RWPE2 (cell line): ENCODE measurements at regions not wholly inside any gene's neighbourhood (a gene's known extent, or its start where the extent isn't known, plus 50 kb on each side); places are given as distances from the start of the nearest gene placed in this dataset.
"Not testable (repeated sequence)": the region's sequence is repeated elsewhere in the genome, so short reads cannot be mapped to it uniquely, and the experiment has no call there.

ENCODE experiments used
- ATAC-seq: fragments of 200-7000 bp; cut with Tn5 transposase; 3 replicates; pipeline ENCODE4 v1.9.1; 2021; ENCODE audit warnings: low read depth
- DNase-seq: peaks from one replicate; pipeline ENCODE4 v3.0.0-alpha.2; 2020; ENCODE audit warnings: low spot score
- H3K27ac ChIP-seq: fragments of 450-650 bp; 2 replicates; pipeline ENCODE4 v1.5.1; 2017; ENCODE audit warnings: mild to moderate bottlenecking; ENCODE audit not compliant: poor library complexity, severe bottlenecking
- H3K27me3 ChIP-seq: fragments of 250-450 bp; sonication (Bioruptor Pico); 2 replicates; pipeline ENCODE4 v1.5.1; 2021; ENCODE audit warnings: mild to moderate bottlenecking, moderate library complexity; ENCODE audit not compliant: insufficient read depth, poor library complexity, severe bottlenecking
- H3K36me3 ChIP-seq: fragments of 250-450 bp; sonication (Bioruptor Pico); 2 replicates; pipeline ENCODE4 v1.5.1; 2020; ENCODE audit warnings: low read depth, mild to moderate bottlenecking, moderate library complexity
- H3K4me1 ChIP-seq: fragments of 250-450 bp; sonication (Bioruptor Pico); 2 replicates; pipeline ENCODE4 v1.5.1; 2021; ENCODE audit warnings: mild to moderate bottlenecking, moderate library complexity; ENCODE audit not compliant: insufficient read depth, poor library complexity, severe bottlenecking
- H3K4me3 ChIP-seq: fragments of 250-450 bp; sonication (Bioruptor Pico); 2 replicates; pipeline ENCODE4 v1.5.1; 2021; ENCODE audit warnings: mild to moderate bottlenecking, moderate library complexity; ENCODE audit not compliant: severe bottlenecking
- H3K9me3 ChIP-seq: fragments of 250-450 bp; sonication (Bioruptor Pico); 2 replicates; pipeline ENCODE4 v1.5.1; 2021; ENCODE audit warnings: mild to moderate bottlenecking, moderate library complexity; ENCODE audit not compliant: severe bottlenecking
- CTCF ChIP-seq: fragments of 450-650 bp; IDR thresholded peaks from one replicate; pipeline ENCODE4 v1.5.1; 2017; ENCODE audit warnings: mild to moderate bottlenecking, moderate library complexity; ENCODE audit not compliant: poor library complexity, severe bottlenecking

GRCh38 chr2:219871351-219871750, 243.9 kb downstream of the SLC4A3 start:
- Histone ChIP-seq H3K36me3 (no peaks in the 10 kb centered on the region), H3K4me3 (no peak overlapping the region), H3K27ac (no peak overlapping the region), H3K9me3 (no peaks in the 10 kb centered on the region), H3K27me3 (no peaks in the 10 kb centered on the region), H3K4me1 (no peaks in the 10 kb centered on the region)
- TF ChIP-seq CTCF, result no peak
- DNase-seq (no peak), ATAC-seq (no peak)

- Histone ChIP-seq H3K27me3 (no peaks in the 10 kb centered on the region), H3K9me3 (no peaks in the 10 kb centered on the region), H3K27ac (no peak overlapping the region), H3K36me3 (no peaks in the 10 kb centered on the region), H3K4me3 (no peak overlapping the region), H3K4me1 (no peaks in the 10 kb centered on the region)
- ATAC-seq, result no peak; the same call in 2 of the 3 replicates
- no peak for TF ChIP-seq CTCF
- DNase-seq, result no peak
These were observed 247.6 kb downstream of the SLC4A3 start for GRCh38 chr2:219875036-219875435.

- ATAC-seq, DNase-seq: not testable (repeated sequence)
These were observed 248.6 kb downstream of the SLC4A3 start for GRCh38 chr2:219875986-219876385.

GRCh38 chr2:219876931-219877330, 249.5 kb downstream of the SLC4A3 start:
- Histone ChIP-seq H3K4me1 (no peaks in the 10 kb centered on the region), H3K36me3 (no peaks in the 10 kb centered on the region), H3K27ac (no peak overlapping the region), H3K27me3 (no peaks in the 10 kb centered on the region), H3K9me3 (no peaks in the 10 kb centered on the region), H3K4me3 (no peak overlapping the region)
- DNase-seq (no peak), ATAC-seq (no peak)
- no peak for TF ChIP-seq CTCF

More at GRCh38 chr2:219875986-219876385, 248.6 kb downstream of the SLC4A3 start:
- H3K27ac ChIP-seq, H3K4me1 ChIP-seq, H3K36me3 ChIP-seq, H3K4me3 ChIP-seq, H3K27me3 ChIP-seq, H3K9me3 ChIP-seq: not testable (repeated sequence)

- TF ChIP-seq CTCF, result no peak
- Histone ChIP-seq H3K27me3 (no peaks in the 10 kb centered on the region), H3K36me3 (no peaks in the 10 kb centered on the region), H3K9me3 (no peaks in the 10 kb centered on the region), H3K4me3 (no peak overlapping the region), H3K27ac (no peak overlapping the region), H3K4me1 (no peaks in the 10 kb centered on the region)
- ATAC-seq (no peak), DNase-seq (no peak)
These were observed 250.3 kb downstream of the SLC4A3 start for GRCh38 chr2:219877728-219878127.

- TF ChIP-seq CTCF, result no peak
- Histone ChIP-seq H3K4me1 (no peaks in the 10 kb centered on the region), H3K36me3 (no peaks in the 10 kb centered on the region), H3K9me3 (no peaks in the 10 kb centered on the region), H3K4me3 (no peak overlapping the region), H3K27ac (no peak overlapping the region), H3K27me3 (no peaks in the 10 kb centered on the region)
- no peak for ATAC-seq
- no peak for DNase-seq
These were observed 251.1 kb downstream of the SLC4A3 start for GRCh38 chr2:219878516-219878915.
